ENCODE measurements at regions not wholly inside any gene's neighbourhood (a gene's known extent, or its start where the extent isn't known, plus 50 kb on each side); places are given as distances from the start of the nearest gene placed in this dataset.

- H4K20me1 ChIP-seq (ENCODE audit: insufficient read depth, low read length): no peaks in the 10 kb centered on the region
- H2AFZ ChIP-seq (ENCODE audit: low read depth, low read length): no peak overlapping the region
- H3K4me3 ChIP-seq (ENCODE audit: low read depth in 1 of 2, low read length in 2 of 2): no peak overlapping the region
- H3K9me3 ChIP-seq (ENCODE audit: insufficient read depth, low read length, severe bottlenecking): no peaks in the 10 kb centered on the region
- TF ChIP-seq EZH2 (IDR thresholded peaks at IDR 0.05; ENCODE audit: borderline replicate concordance, low read depth, low read length, severe bottlenecking) (no peak), CTCF (IDR thresholded peaks at IDR 0.05; ENCODE audit: borderline replicate concordance, extremely low read depth, low read length, poor library complexity, severe bottlenecking) (no peak)
- DNase-seq (no peak), ATAC-seq (ENCODE audit: insufficient read depth, low read depth) (no peak)
- no peak overlapping the region for H3K9ac ChIP-seq (ENCODE audit: low read depth, low read length)
- H3K4me1 ChIP-seq (ENCODE audit: insufficient read depth, low read length): no peaks in the 10 kb centered on the region
- no peak overlapping the region for H3K4me2 ChIP-seq (ENCODE audit: insufficient read depth, low read length)
- H3K79me2 ChIP-seq (ENCODE audit: insufficient read depth, low read length): no peaks in the 10 kb centered on the region
- no peaks in the 10 kb centered on the region for H3K36me3 ChIP-seq (ENCODE audit: insufficient read depth, low read length)
- H3K27ac ChIP-seq (ENCODE audit: low read length): no peak overlapping the region
- H3K27me3 ChIP-seq (ENCODE audit: insufficient read depth, low read length, poor library complexity): no peaks in the 10 kb centered on the region
Measured at GRCh38 chr5:5671823-5672222, 249.3 kb downstream of the ICE1 start.

- Histone ChIP-seq H3K4me2 (ENCODE audit: insufficient read depth, low read length) (no peak overlapping the region), H3K36me3 (ENCODE audit: insufficient read depth, low read length) (no peaks in the 10 kb centered on the region), H3K27me3 (ENCODE audit: insufficient read depth, low read length, poor library complexity) (no peaks in the 10 kb centered on the region), H3K4me3 (ENCODE audit: low read depth in 1 of 2, low read length in 2 of 2) (no peak overlapping the region), H3K79me2 (ENCODE audit: insufficient read depth, low read length) (no peaks in the 10 kb centered on the region), H3K4me1 (ENCODE audit: insufficient read depth, low read length) (no peaks in the 10 kb centered on the region), H3K9ac (ENCODE audit: low read depth, low read length) (no peak overlapping the region), H4K20me1 (ENCODE audit: insufficient read depth, low read length) (no peaks in the 10 kb centered on the region), H2AFZ (ENCODE audit: low read depth, low read length) (no peak overlapping the region), H3K27ac (ENCODE audit: low read length) (no peak overlapping the region), H3K9me3 (ENCODE audit: insufficient read depth, low read length, severe bottlenecking) (no peaks in the 10 kb centered on the region)
- ATAC-seq (ENCODE audit: insufficient read depth, low read depth): no peak
- no peak for TF ChIP-seq EZH2 (IDR thresholded peaks at IDR 0.05; ENCODE audit: borderline replicate concordance, low read depth, low read length, severe bottlenecking)
- no peak for TF ChIP-seq CTCF (IDR thresholded peaks at IDR 0.05; ENCODE audit: borderline replicate concordance, extremely low read depth, low read length, poor library complexity, severe bottlenecking)
- DNase-seq: no peak
Measured at GRCh38 chr5:5667136-5667554, 244.7 kb downstream of the ICE1 start.

GRCh38 chr5:5666369-5666768 is 243.9 kb downstream of the ICE1 start:
- Histone ChIP-seq H3K4me2 (ENCODE audit: insufficient read depth, low read length) (no peak overlapping the region), H3K4me1 (ENCODE audit: insufficient read depth, low read length) (no peaks in the 10 kb centered on the region), H3K79me2 (ENCODE audit: insufficient read depth, low read length) (no peaks in the 10 kb centered on the region), H3K9me3 (ENCODE audit: insufficient read depth, low read length, severe bottlenecking) (no peaks in the 10 kb centered on the region), H3K27me3 (ENCODE audit: insufficient read depth, low read length, poor library complexity) (no peaks in the 10 kb centered on the region), H3K9ac (ENCODE audit: low read depth, low read length) (no peak overlapping the region), H3K36me3 (ENCODE audit: insufficient read depth, low read length) (no peaks in the 10 kb centered on the region), H2AFZ (ENCODE audit: low read depth, low read length) (no peak overlapping the region), H4K20me1 (ENCODE audit: insufficient read depth, low read length) (no peaks in the 10 kb centered on the region), H3K27ac (ENCODE audit: low read length) (no peak overlapping the region), H3K4me3 (ENCODE audit: low read depth in 1 of 2, low read length in 2 of 2) (no peak overlapping the region)
- DNase-seq: no peak
- no peak for ATAC-seq (ENCODE audit: insufficient read depth, low read depth)
- TF ChIP-seq CTCF (IDR thresholded peaks at IDR 0.05; ENCODE audit: borderline replicate concordance, extremely low read depth, low read length, poor library complexity, severe bottlenecking): no peak

GRCh38 chr5:5666076-5666365 is 243.5 kb downstream of the ICE1 start:
- no peak for ATAC-seq (ENCODE audit: insufficient read depth, low read depth)
- DNase-seq: no peak
- H3K79me2 ChIP-seq (ENCODE audit: insufficient read depth, low read length): no peaks in the 10 kb centered on the region
- no peak overlapping the region for H2AFZ ChIP-seq (ENCODE audit: low read depth, low read length)
- H3K9me3 ChIP-seq (ENCODE audit: insufficient read depth, low read length, severe bottlenecking): no peaks in the 10 kb centered on the region
- no peaks in the 10 kb centered on the region for H3K36me3 ChIP-seq (ENCODE audit: insufficient read depth, low read length)
- no peak overlapping the region for H3K9ac ChIP-seq (ENCODE audit: low read depth, low read length)
- H3K4me2 ChIP-seq (ENCODE audit: insufficient read depth, low read length): no peak overlapping the region
- no peaks in the 10 kb centered on the region for H4K20me1 ChIP-seq (ENCODE audit: insufficient read depth, low read length)
- TF ChIP-seq EZH2 (IDR thresholded peaks at IDR 0.05; ENCODE audit: borderline replicate concordance, low read depth, low read length, severe bottlenecking) (no peak), CTCF (IDR thresholded peaks at IDR 0.05; ENCODE audit: borderline replicate concordance, extremely low read depth, low read length, poor library complexity, severe bottlenecking) (no peak)
- H3K27ac ChIP-seq (ENCODE audit: low read length): no peak overlapping the region
- no peak overlapping the region for H3K4me3 ChIP-seq (ENCODE audit: low read depth in 1 of 2, low read length in 2 of 2)
- no peaks in the 10 kb centered on the region for H3K27me3 ChIP-seq (ENCODE audit: insufficient read depth, low read length, poor library complexity)
- H3K4me1 ChIP-seq (ENCODE audit: insufficient read depth, low read length): no peaks in the 10 kb centered on the region
